ENCODE measurements at regions not wholly inside any gene's neighbourhood (a gene's known extent, or its start where the extent isn't known, plus 50 kb on each side); places are given as distances from the start of the nearest gene placed in this dataset.
"Not testable (repeated sequence)": the region's sequence is repeated elsewhere in the genome, so short reads cannot be mapped to it uniquely, and the experiment has no call there.

GRCh38 chr13:22837980-22838647 lies 342.7 kb upstream of the SGCG start:
- H3K9me3 Mint-ChIP-seq, result no peaks in the 10 kb centered on the region
- peaks cover 10% of the 10 kb centered on the region for H3K27me3 Mint-ChIP-seq
- H3K4me1 Mint-ChIP-seq, result no peaks in the 10 kb centered on the region
- H3K27ac Mint-ChIP-seq, result no peak overlapping the region
- no peak for ATAC-seq (replicated peaks)
- H3K36me3 Mint-ChIP-seq (ENCODE audit: low read depth), result no peaks in the 10 kb centered on the region
- H3K4me3 Mint-ChIP-seq, result no peak overlapping the region

DNA sequence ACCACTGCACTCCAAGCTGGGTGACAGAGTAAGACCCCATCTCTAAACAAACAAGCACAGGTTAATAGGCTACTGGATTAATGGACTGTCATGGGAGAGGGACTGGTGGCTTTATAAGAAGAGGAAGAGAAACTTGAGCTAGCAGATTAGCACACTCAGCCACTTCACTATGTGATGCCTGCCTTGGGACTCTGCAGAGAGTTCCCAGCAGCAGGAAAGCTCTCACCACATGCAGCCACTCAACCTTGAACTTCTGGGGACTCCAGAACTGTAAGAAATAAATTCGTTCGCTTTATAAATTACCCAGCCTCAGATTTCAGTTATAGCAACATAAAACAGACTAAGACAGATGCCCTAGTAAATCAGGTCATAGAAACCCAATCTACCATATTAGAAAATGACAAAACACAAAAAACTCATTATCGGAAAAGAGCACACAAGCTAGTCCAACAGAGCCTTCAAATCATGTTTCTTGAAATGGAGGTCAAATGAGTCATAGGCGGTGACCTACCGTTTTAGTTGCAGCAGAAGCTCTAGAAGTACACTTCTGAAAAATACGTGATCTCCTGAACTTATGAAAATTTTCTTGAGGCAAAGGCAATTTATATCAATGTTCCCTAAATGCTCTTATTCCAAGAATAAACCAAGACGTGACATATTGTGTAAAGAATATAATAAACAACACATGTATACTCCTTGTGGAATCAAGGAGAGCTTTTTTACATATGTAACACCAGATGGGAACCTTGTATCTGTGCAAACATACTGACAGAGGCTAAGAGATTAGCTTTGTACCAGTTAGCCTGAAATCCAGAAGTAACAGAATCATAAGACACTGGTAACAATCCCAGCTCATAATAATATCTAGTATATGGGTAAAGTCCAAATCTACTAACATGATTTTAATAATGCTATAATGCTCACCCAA lies 340.9 kb upstream of the SGCG start:
- H3K27ac Mint-ChIP-seq, result no peak overlapping the region
- H3K4me1 Mint-ChIP-seq, result no peaks in the 10 kb centered on the region
- H3K36me3 Mint-ChIP-seq (ENCODE audit: low read depth), result no peaks in the 10 kb centered on the region
- no peak overlapping the region for H3K4me3 Mint-ChIP-seq
- ATAC-seq (replicated peaks), result no peak
- no peaks in the 10 kb centered on the region for H3K9me3 Mint-ChIP-seq
- peaks cover 10% of the 10 kb centered on the region for H3K27me3 Mint-ChIP-seq

DNA sequence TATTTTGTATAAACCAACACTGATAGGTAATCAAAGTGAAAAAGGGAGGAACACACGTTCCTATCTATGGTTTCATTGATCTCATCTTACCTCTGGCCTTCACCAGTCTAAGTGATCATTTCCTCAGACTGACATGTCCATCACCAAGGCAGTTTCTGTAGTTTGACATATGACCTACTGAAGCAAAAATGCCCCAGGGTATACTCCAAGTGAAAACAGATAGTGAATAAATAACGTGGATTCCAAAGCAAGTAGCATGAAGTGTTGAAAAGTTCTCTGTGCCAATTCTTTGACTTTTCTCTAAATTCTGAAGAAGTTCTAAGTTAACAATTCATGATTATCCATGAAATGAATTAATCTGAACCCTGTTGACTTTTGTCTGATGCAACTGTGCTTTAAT lies 334.2 kb upstream of the SGCG start:
- no peaks in the 10 kb centered on the region for H3K27me3 Mint-ChIP-seq
- H3K4me3 Mint-ChIP-seq, result no peak overlapping the region
- H3K27ac Mint-ChIP-seq, result no peak overlapping the region
- no peaks in the 10 kb centered on the region for H3K4me1 Mint-ChIP-seq
- H3K9me3 Mint-ChIP-seq, result no peaks in the 10 kb centered on the region
- ATAC-seq (replicated peaks), result no peak
- H3K36me3 Mint-ChIP-seq (ENCODE audit: low read depth), result no peaks in the 10 kb centered on the region

- no peaks in the 10 kb centered on the region for H3K9me3 Mint-ChIP-seq
- no peak for ATAC-seq (replicated peaks)
- no peak overlapping the region for H3K27ac Mint-ChIP-seq
- no peaks in the 10 kb centered on the region for H3K27me3 Mint-ChIP-seq
- no peak overlapping the region for H3K4me3 Mint-ChIP-seq
- H3K36me3 Mint-ChIP-seq (ENCODE audit: low read depth), result no peaks in the 10 kb centered on the region
- no peaks in the 10 kb centered on the region for H3K4me1 Mint-ChIP-seq
Observed at GRCh38 chr13:22848539-22849052, 332.2 kb upstream of the SGCG start.

- Mint-ChIP-seq H3K27me3 (peaks cover 4% of the 10 kb centered on the region), H3K9me3 (no peaks in the 10 kb centered on the region), H3K4me3 (no peak overlapping the region), H3K4me1 (no peaks in the 10 kb centered on the region), H3K36me3 (ENCODE audit: low read depth) (no peaks in the 10 kb centered on the region), H3K27ac (no peak overlapping the region)
- ATAC-seq (replicated peaks), result no peak
Observed at GRCh38 chr13:22855926-22856325, 324.9 kb upstream of the SGCG start.

DNA sequence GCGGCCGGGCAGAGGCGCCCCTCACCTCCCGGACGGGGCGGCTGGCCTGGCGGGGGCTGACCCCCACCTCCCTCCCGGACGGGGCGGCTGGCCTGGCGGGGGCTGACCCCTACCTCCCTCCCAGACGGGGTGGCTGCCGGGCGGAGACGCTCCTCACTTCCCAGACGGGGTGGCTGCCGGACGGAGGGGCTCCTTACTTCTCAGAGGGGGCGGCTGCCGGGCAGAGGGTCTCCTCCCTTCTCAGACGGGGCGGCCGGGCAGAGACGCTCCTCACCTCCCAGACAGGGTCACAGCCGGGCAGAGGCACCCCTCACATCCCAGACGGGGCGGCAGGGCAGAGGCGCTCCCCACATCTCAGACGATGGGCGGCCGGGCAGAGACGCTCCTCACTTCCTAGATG lies 321.8 kb upstream of the SGCG start:
- H3K4me1 Mint-ChIP-seq; H3K27ac Mint-ChIP-seq; H3K4me3 Mint-ChIP-seq; H3K9me3 Mint-ChIP-seq; H3K36me3 Mint-ChIP-seq (ENCODE audit: low read depth); H3K27me3 Mint-ChIP-seq; ATAC-seq (replicated peaks): not testable (repeated sequence)

- not testable (repeated sequence) for H3K9me3 Mint-ChIP-seq; H3K36me3 Mint-ChIP-seq (ENCODE audit: low read depth); H3K4me3 Mint-ChIP-seq; H3K4me1 Mint-ChIP-seq; H3K27ac Mint-ChIP-seq; H3K27me3 Mint-ChIP-seq; ATAC-seq (replicated peaks)
Observed at GRCh38 chr13:22859411-22859810, 321.4 kb upstream of the SGCG start.

DNA sequence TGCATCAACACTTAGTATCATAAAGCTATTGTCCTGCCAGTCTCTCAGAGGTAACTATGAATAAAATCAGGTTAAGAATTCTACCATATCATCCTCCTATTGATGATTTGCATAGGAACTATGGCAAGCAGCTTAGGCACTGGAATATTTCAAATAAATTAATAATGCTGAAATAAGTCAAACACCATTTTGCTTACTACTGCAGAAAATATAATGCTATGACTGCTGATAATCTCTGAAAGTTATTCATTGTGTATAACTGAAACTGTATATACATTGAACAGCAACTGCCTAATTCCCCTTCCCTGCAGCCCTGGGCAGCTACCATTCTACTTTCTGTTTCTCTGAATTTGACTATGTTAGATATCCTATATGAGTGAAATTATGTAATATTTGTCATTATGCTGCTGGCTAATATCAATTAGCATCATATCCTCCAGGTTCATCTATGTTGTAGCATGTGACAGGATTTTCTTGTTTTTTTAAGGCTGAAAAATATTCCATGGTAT lies 318.8 kb upstream of the SGCG start:
- no peaks in the 10 kb centered on the region for H3K9me3 Mint-ChIP-seq
- H3K4me1 Mint-ChIP-seq, result no peaks in the 10 kb centered on the region
- H3K36me3 Mint-ChIP-seq (ENCODE audit: low read depth), result no peaks in the 10 kb centered on the region
- H3K27ac Mint-ChIP-seq, result no peak overlapping the region
- no peak overlapping the region for H3K4me3 Mint-ChIP-seq
- no peak for ATAC-seq (replicated peaks)
- peaks cover 4% of the 10 kb centered on the region for H3K27me3 Mint-ChIP-seq

DNA sequence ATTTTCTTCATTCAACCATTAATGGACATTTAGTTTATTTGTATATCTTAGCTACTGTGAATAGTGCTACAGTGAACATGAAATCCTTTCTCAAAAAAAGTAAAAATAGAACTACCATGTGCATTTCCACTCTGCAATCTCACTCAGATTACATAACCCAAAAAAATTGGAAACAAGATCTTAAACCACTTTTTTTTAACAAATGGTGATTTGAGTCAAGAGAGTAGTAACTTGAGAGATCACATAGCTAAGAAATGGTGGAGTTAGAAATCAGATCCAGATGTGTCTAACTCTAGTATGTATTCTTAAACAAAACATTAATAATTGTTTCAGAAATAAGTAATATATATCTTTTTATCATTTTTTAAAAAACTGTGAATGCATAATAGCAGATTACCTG lies 318.3 kb upstream of the SGCG start:
- Mint-ChIP-seq H3K4me1 (no peaks in the 10 kb centered on the region), H3K27me3 (peaks cover under 1% of the 10 kb centered on the region), H3K36me3 (ENCODE audit: low read depth) (no peaks in the 10 kb centered on the region), H3K4me3 (no peak overlapping the region), H3K27ac (no peak overlapping the region), H3K9me3 (no peaks in the 10 kb centered on the region)
- ATAC-seq (replicated peaks), result no peak

GRCh38 chr13:22866221-22866620 lies 314.6 kb upstream of the SGCG start:
- Mint-ChIP-seq H3K4me3 (no peak overlapping the region), H3K27ac (no peak overlapping the region), H3K9me3 (no peaks in the 10 kb centered on the region)

GRCh38 chr13:22871231-22871630 lies 309.5 kb upstream of the SGCG start:
- no peaks in the 10 kb centered on the region for H3K36me3 Mint-ChIP-seq (ENCODE audit: low read depth)
- no peak overlapping the region for H3K4me3 Mint-ChIP-seq
- H3K4me1 Mint-ChIP-seq, result no peaks in the 10 kb centered on the region
- no peak for ATAC-seq (replicated peaks)
- peaks cover 14% of the 10 kb centered on the region for H3K27me3 Mint-ChIP-seq
- H3K27ac Mint-ChIP-seq, result no peak overlapping the region
- peaks cover 3% of the 10 kb centered on the region for H3K9me3 Mint-ChIP-seq

More at GRCh38 chr13:22866221-22866620, 314.6 kb upstream of the SGCG start:
- Mint-ChIP-seq H3K36me3 (ENCODE audit: low read depth) (no peaks in the 10 kb centered on the region), H3K4me1 (no peaks in the 10 kb centered on the region), H3K27me3 (no peaks in the 10 kb centered on the region)
- no peak for ATAC-seq (replicated peaks)

DNA sequence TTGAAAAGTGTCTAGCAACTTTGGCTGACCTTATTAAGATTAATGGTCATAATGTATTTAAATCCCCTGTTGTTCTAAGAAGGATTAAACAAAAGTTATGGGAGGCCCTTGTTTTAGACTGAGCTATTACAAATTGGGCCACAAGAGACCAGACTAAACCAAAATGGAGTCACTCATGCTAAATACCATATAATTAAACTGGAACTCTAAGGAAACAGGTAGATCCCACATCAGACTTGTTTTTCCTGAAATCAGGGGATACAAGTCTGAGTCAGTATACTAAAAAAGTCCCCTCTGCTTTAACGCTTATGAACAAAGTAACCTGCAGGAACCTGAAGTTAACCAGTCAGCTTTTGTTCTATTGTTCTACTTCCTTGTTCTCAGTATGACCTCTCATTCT lies 305.9 kb upstream of the SGCG start:
- peaks cover 14% of the 10 kb centered on the region for H3K27me3 Mint-ChIP-seq
- H3K4me1 Mint-ChIP-seq, result no peaks in the 10 kb centered on the region
- no peak overlapping the region for H3K27ac Mint-ChIP-seq
- H3K9me3 Mint-ChIP-seq, result peaks cover 3% of the 10 kb centered on the region
- H3K4me3 Mint-ChIP-seq, result no peak overlapping the region
- ATAC-seq (replicated peaks), result no peak
- no peaks in the 10 kb centered on the region for H3K36me3 Mint-ChIP-seq (ENCODE audit: low read depth)

DNA sequence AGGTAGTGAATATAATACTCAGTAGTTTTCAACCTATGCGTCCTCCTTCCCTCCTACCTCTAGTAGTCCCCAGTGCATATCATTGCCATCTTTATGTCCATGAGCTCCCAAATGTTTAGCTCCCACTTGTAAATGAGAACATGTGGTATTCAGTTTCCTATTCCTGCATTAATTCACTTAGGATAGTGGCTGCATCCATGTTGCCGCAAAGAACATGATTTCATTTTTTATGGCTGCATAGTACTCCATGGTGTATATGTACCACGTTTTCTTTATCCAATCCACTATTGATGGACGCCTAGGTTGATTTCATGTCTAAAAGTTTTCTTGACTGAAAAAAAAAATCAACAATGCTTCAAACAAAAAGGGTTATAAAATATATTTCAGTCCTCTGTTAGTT lies 303.4 kb upstream of the SGCG start:
- H3K27ac Mint-ChIP-seq, result no peak overlapping the region

GRCh38 chr13:22880741-22881720 lies 299.7 kb upstream of the SGCG start:
- no peaks in the 10 kb centered on the region for H3K4me1 Mint-ChIP-seq
- ATAC-seq (replicated peaks), result no peak
- no peaks in the 10 kb centered on the region for H3K9me3 Mint-ChIP-seq
- no peak overlapping the region for H3K27ac Mint-ChIP-seq
- peaks cover 4% of the 10 kb centered on the region for H3K27me3 Mint-ChIP-seq
- H3K36me3 Mint-ChIP-seq (ENCODE audit: low read depth), result no peaks in the 10 kb centered on the region
- no peak overlapping the region for H3K4me3 Mint-ChIP-seq

More for the DNA sequence above, 303.4 kb upstream of the SGCG start:
- no peak for ATAC-seq (replicated peaks)
- H3K36me3 Mint-ChIP-seq (ENCODE audit: low read depth), result no peaks in the 10 kb centered on the region
- no peak overlapping the region for H3K4me3 Mint-ChIP-seq
- peaks cover 3% of the 10 kb centered on the region for H3K9me3 Mint-ChIP-seq
- no peaks in the 10 kb centered on the region for H3K4me1 Mint-ChIP-seq
- H3K27me3 Mint-ChIP-seq, result peaks cover 11% of the 10 kb centered on the region
